GM12864 (cell line): ENCODE measurements at regions not wholly inside any gene's neighbourhood (a gene's known extent, or its start where the extent isn't known, plus 50 kb on each side); places are given as distances from the start of the nearest gene placed in this dataset.

Experiments used
- DNase-seq: peaks from one replicate; pipeline ENCODE4 v3.0.0-alpha.2; 2011; ENCODE audit warnings: low read depth
- H3K4me3 ChIP-seq: 2 replicates; pipeline ENCODE4 v1.5.1; 2011; ENCODE audit warnings: mild to moderate bottlenecking, low read depth, low read length, control low read depth
- CTCF ChIP-seq: IDR thresholded peaks from 2 replicates; pipeline ENCODE4 v1.5.1; 2011; ENCODE audit warnings: low read depth, mild to moderate bottlenecking, moderate library complexity, low read length, control low read depth, inconsistent platforms; ENCODE audit errors: missing control alignments

GRCh38 chr2:129699781-129700573, 279.5 kb upstream of the RAB6C start:
- DNase-seq: no peak
- no peak overlapping the region for H3K4me3 ChIP-seq

GRCh38 chr2:129702416-129703176, 276.9 kb upstream of the RAB6C start:
- DNase-seq: no peak
- TF ChIP-seq CTCF: no peak
- H3K4me3 ChIP-seq: no peak overlapping the region

More at GRCh38 chr2:129699781-129700573, 279.5 kb upstream of the RAB6C start:
- no peak for TF ChIP-seq CTCF

- no peak overlapping the region for H3K4me3 ChIP-seq
- TF ChIP-seq CTCF: no peak
- DNase-seq: no peak
Observed at GRCh38 chr2:129705085-129705484, 274.4 kb upstream of the RAB6C start.

GRCh38 chr2:129707800-129708199, 271.7 kb upstream of the RAB6C start:
- no peak for TF ChIP-seq CTCF
- no peak overlapping the region for H3K4me3 ChIP-seq
- no peak for DNase-seq

- no peak for DNase-seq
- H3K4me3 ChIP-seq: no peak overlapping the region
- TF ChIP-seq CTCF: peak; percentile 1
Observed at GRCh38 chr2:129708221-129708967, 271.1 kb upstream of the RAB6C start.

GRCh38 chr2:129709001-129709955, 270.2 kb upstream of the RAB6C start:
- no peak for DNase-seq
- no peak overlapping the region for H3K4me3 ChIP-seq
- TF ChIP-seq CTCF: no peak
